OCI-LY1 (cell line): ENCODE measurements at regions not wholly inside any gene's neighbourhood (a gene's known extent, or its start where the extent isn't known, plus 50 kb on each side); places are given as distances from the start of the nearest gene placed in this dataset.

ENCODE experiments used
- H2AFZ ChIP-seq: fragments of 200-600 bp; sonication (generic), shearing (Covaris generic); 2 replicates; pipeline ENCODE4 v1.6.0; 2014; ENCODE audit warnings: antibody characterized with exemption, mild to moderate bottlenecking, low read length
- H3F3A ChIP-seq: fragments of 200-600 bp; sonication (generic), shearing (Covaris generic); 2 replicates; pipeline ENCODE4 v1.6.0; 2014; ENCODE audit warnings: mild to moderate bottlenecking, antibody characterized with exemption, low read length, moderate library complexity; ENCODE audit not compliant: insufficient read depth
- H3K27ac ChIP-seq: fragments of 200-600 bp; sonication (generic); 2 replicates; pipeline ENCODE4 v1.5.1; 2014; ENCODE audit warnings: low read length, mixed run types, mild to moderate bottlenecking, low read depth; ENCODE audit not compliant: poor library complexity, severe bottlenecking
- H3K27me3 ChIP-seq: fragments of 200-600 bp; sonication (generic); 2 replicates; pipeline ENCODE4 v1.6.0; 2014; ENCODE audit warnings: antibody characterized with exemption, mild to moderate bottlenecking, low read length, moderate library complexity; ENCODE audit not compliant: insufficient read depth
- H3K36me3 ChIP-seq: fragments of 200-600 bp; sonication (generic); 2 replicates; pipeline ENCODE4 v1.6.1; 2014; ENCODE audit warnings: mild to moderate bottlenecking, antibody characterized with exemption, low read length, moderate library complexity, mixed read lengths; ENCODE audit not compliant: insufficient read depth
- H3K4me1 ChIP-seq: fragments of 200-600 bp; sonication (generic); 2 replicates; pipeline ENCODE4 v1.5.1; 2014; ENCODE audit warnings: mild to moderate bottlenecking, low read length, moderate library complexity; ENCODE audit not compliant: insufficient read depth, severe bottlenecking
- H3K4me2 ChIP-seq: fragments of 200-600 bp; sonication (generic), shearing (Covaris generic); 2 replicates; pipeline ENCODE4 v1.6.1; 2014; ENCODE audit warnings: low read length
- H3K4me3 ChIP-seq: fragments of 200-600 bp; sonication (generic); 2 replicates; pipeline ENCODE4 v1.5.1; 2014; ENCODE audit warnings: low read length, low read depth, mild to moderate bottlenecking, mixed read lengths; ENCODE audit not compliant: poor library complexity, severe bottlenecking
- H3K79me2 ChIP-seq: fragments of 200-600 bp; shearing (Covaris generic); 2 replicates; pipeline ENCODE4 v1.6.1; 2016; ENCODE audit warnings: mixed run types, low read length, mixed read lengths; ENCODE audit not compliant: insufficient read depth
- H3K9ac ChIP-seq: fragments of 200-600 bp; sonication (generic), shearing (Covaris generic); 2 replicates; pipeline ENCODE4 v1.6.1; 2014; ENCODE audit warnings: mild to moderate bottlenecking, low read length, mixed read lengths
- H3K9me2 ChIP-seq: fragments of 200-600 bp; sonication (generic), shearing (Covaris generic); 2 replicates; pipeline ENCODE4 v1.6.1; 2014; ENCODE audit warnings: low read depth, mild to moderate bottlenecking, low read length, mixed read lengths
- H3K9me3 ChIP-seq: fragments of 200-600 bp; shearing (Covaris generic); 2 replicates; pipeline ENCODE4 v1.6.1; 2014; ENCODE audit warnings: low read length, mixed read lengths
- H4K20me1 ChIP-seq: fragments of 200-600 bp; sonication (generic), shearing (Covaris generic); 2 replicates; pipeline ENCODE4 v1.6.0; 2016; ENCODE audit warnings: mild to moderate bottlenecking, low read length; ENCODE audit not compliant: insufficient read depth
- EZH2 ChIP-seq: fragments of 200-600 bp; sonication (generic), shearing (Covaris generic); IDR thresholded peaks from 2 replicates; pipeline ENCODE4 v1.8.0; 2017; ENCODE audit warnings: borderline replicate concordance, mixed run types, mild to moderate bottlenecking, antibody characterized with exemption, low read length, moderate library complexity, mixed read lengths
- TF ChIP-seq, protein P1 (sequence below): fragments of 200-600 bp; sonication (generic), shearing (Covaris generic); IDR thresholded peaks from 2 replicates; pipeline ENCODE4 v1.5.1; 2017; ENCODE audit warnings: mild to moderate bottlenecking, antibody characterized with exemption, low read length, moderate library complexity, mixed read lengths

DNA sequence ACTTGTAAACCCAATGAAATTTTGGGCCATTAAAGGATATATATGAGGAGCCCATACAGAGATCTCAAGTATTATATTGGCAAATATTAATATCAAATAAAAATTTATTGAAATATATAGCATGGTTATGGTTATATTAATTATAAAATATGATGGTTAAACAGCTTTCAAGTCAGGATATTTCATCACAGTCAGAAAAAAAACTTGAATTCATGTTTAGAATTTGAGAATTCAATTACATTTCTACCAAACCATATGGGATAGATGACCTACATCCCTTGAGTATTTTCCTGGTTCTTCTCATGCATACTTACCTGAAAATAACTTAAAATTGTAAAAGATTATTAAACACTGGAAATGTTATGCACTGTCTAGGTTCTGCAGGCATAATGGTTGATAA lies 956.1 kb upstream of the EDIL3 start:
- Histone ChIP-seq H3K27me3 (no peaks in the 10 kb centered on the region), H4K20me1 (no peaks in the 10 kb centered on the region), H3K9me2 (no peaks in the 10 kb centered on the region), H3K79me2 (no peaks in the 10 kb centered on the region), H3K27ac (no peak overlapping the region), H3K4me1 (no peaks in the 10 kb centered on the region), H3K4me3 (no peak overlapping the region), H2AFZ (no peak overlapping the region), H3K9me3 (no peaks in the 10 kb centered on the region), H3F3A (no peaks in the 10 kb centered on the region), H3K36me3 (no peaks in the 10 kb centered on the region), H3K4me2 (no peak overlapping the region), H3K9ac (no peak overlapping the region)
- no peak for TF ChIP-seq EZH2
- TF ChIP-seq, protein P1, sequence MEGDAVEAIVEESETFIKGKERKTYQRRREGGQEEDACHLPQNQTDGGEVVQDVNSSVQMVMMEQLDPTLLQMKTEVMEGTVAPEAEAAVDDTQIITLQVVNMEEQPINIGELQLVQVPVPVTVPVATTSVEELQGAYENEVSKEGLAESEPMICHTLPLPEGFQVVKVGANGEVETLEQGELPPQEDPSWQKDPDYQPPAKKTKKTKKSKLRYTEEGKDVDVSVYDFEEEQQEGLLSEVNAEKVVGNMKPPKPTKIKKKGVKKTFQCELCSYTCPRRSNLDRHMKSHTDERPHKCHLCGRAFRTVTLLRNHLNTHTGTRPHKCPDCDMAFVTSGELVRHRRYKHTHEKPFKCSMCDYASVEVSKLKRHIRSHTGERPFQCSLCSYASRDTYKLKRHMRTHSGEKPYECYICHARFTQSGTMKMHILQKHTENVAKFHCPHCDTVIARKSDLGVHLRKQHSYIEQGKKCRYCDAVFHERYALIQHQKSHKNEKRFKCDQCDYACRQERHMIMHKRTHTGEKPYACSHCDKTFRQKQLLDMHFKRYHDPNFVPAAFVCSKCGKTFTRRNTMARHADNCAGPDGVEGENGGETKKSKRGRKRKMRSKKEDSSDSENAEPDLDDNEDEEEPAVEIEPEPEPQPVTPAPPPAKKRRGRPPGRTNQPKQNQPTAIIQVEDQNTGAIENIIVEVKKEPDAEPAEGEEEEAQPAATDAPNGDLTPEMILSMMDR, result no peak

DNA sequence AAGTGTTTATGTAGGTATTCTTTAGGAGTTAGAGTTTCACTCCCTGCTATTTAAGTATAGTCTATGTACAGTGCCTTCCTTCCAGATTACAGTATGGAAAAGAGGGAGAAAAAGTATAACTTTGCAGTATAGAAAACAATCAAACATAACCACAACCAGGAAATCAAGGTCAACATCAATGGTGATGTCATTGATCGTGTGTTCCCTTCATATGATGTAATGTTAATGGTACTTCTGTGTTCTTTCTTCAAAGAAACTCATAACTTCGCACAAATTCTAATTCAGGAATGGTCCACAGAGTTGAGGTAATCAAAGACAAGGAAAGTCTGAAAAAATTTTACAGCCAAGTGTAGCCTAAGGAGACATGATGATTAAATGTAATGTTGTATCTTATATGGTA lies 961.1 kb upstream of the EDIL3 start:
- Histone ChIP-seq H4K20me1 (no peaks in the 10 kb centered on the region), H3F3A (no peaks in the 10 kb centered on the region), H3K9me3 (no peaks in the 10 kb centered on the region)

DNA sequence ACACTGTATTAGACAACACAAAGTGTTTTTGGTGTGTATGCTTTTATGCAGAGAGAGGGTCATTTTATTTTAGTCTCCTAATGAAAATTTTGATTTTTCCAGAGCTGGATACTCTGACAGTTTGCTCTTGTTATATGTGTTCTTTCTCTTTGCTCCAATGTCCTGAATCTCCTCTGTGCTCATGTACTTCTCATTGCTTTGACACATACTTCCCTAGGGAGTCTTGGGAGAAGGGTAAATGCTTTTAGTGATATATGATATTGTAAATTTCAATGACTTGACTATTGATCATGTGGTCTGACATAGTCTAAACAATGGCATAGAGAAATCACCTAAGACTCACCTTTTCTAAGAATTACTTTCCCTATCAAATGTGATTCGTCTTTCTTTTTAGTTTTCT lies 972.6 kb upstream of the EDIL3 start:
- no peaks in the 10 kb centered on the region for H3K9me3 ChIP-seq
- no peaks in the 10 kb centered on the region for H3K79me2 ChIP-seq
- H3K27me3 ChIP-seq, result no peaks in the 10 kb centered on the region
- H3K36me3 ChIP-seq, result no peaks in the 10 kb centered on the region
- H3K4me1 ChIP-seq, result no peaks in the 10 kb centered on the region
- no peak overlapping the region for H3K9ac ChIP-seq
- H4K20me1 ChIP-seq, result no peaks in the 10 kb centered on the region
- TF ChIP-seq EZH2, result no peak
- TF ChIP-seq, protein P1, result no peak
- H2AFZ ChIP-seq, result no peak overlapping the region
- no peak overlapping the region for H3K27ac ChIP-seq
- no peak overlapping the region for H3K4me3 ChIP-seq
- H3K9me2 ChIP-seq, result no peaks in the 10 kb centered on the region
- H3K4me2 ChIP-seq, result no peak overlapping the region
- no peaks in the 10 kb centered on the region; the same call in 1 of the 2 replicates for H3F3A ChIP-seq

More for the DNA sequence above, 961.1 kb upstream of the EDIL3 start:
- H2AFZ ChIP-seq, result no peak overlapping the region
- no peaks in the 10 kb centered on the region for H3K36me3 ChIP-seq
- no peaks in the 10 kb centered on the region for H3K4me1 ChIP-seq
- H3K27ac ChIP-seq, result no peak overlapping the region
- H3K9ac ChIP-seq, result no peak overlapping the region
- H3K79me2 ChIP-seq, result no peaks in the 10 kb centered on the region
- H3K4me3 ChIP-seq, result no peak overlapping the region
- no peaks in the 10 kb centered on the region for H3K27me3 ChIP-seq
- H3K9me2 ChIP-seq, result no peaks in the 10 kb centered on the region
- no peak overlapping the region for H3K4me2 ChIP-seq
- TF ChIP-seq, protein P1, result no peak
- TF ChIP-seq EZH2, result no peak
